ENCODE measurements at regions not wholly inside any gene's neighbourhood (a gene's known extent, or its start where the extent isn't known, plus 50 kb on each side); places are given as distances from the start of the nearest gene placed in this dataset.

- Histone ChIP-seq H4K20me1 (ENCODE audit: insufficient read depth, low read length) (no peaks in the 10 kb centered on the region; the same call in 1 of the 2 replicates), H3K9ac (ENCODE audit: low read length) (no peak overlapping the region), H3K4me1 (ENCODE audit: low read length) (no peaks in the 10 kb centered on the region), H3K27ac (ENCODE audit: low read length) (no peak overlapping the region), H3K27me3 (ENCODE audit: low read depth, low read length) (peaks cover 19% of the 10 kb centered on the region), H3K79me2 (ENCODE audit: low read length) (no peaks in the 10 kb centered on the region), H3K4me2 (ENCODE audit: low read length) (no peak overlapping the region), H3K4me3 (ENCODE audit: low read length) (no peak overlapping the region), H2AFZ (ENCODE audit: low read depth, low read length) (no peak overlapping the region), H3K36me3 (replicated peaks; ENCODE audit: low read depth, low read length) (no peaks in the 10 kb centered on the region), H3K9me3 (ENCODE audit: insufficient read depth, low read length) (no peaks in the 10 kb centered on the region)
- TF ChIP-seq EZH2phosphoT487 (IDR thresholded peaks at IDR 0.05; ENCODE audit: low read depth) = no peak
- no peak for TF ChIP-seq CTCF (IDR thresholded peaks at IDR 0.05; ENCODE audit: low read depth, low read length)
These were observed 166.5 kb downstream of the PHETA1 start for GRCh38 chr12:111202237-111202915.

- Histone ChIP-seq H3K4me2 (ENCODE audit: low read length) (no peak overlapping the region), H3K9me3 (ENCODE audit: insufficient read depth, low read length) (no peaks in the 10 kb centered on the region), H4K20me1 (ENCODE audit: insufficient read depth, low read length) (no peaks in the 10 kb centered on the region; the same call in 1 of the 2 replicates), H3K79me2 (ENCODE audit: low read length) (no peaks in the 10 kb centered on the region), H3K9ac (ENCODE audit: low read length) (no peak overlapping the region), H3K36me3 (replicated peaks; ENCODE audit: low read depth, low read length) (no peaks in the 10 kb centered on the region), H2AFZ (ENCODE audit: low read depth, low read length) (no peak overlapping the region), H3K27me3 (ENCODE audit: low read depth, low read length) (peaks cover 16% of the 10 kb centered on the region), H3K4me3 (ENCODE audit: low read length) (no peak overlapping the region), H3K4me1 (ENCODE audit: low read length) (no peaks in the 10 kb centered on the region), H3K27ac (ENCODE audit: low read length) (no peak overlapping the region)
- no peak for TF ChIP-seq EZH2phosphoT487 (IDR thresholded peaks at IDR 0.05; ENCODE audit: low read depth)
- TF ChIP-seq CTCF (IDR thresholded peaks at IDR 0.05; ENCODE audit: low read depth, low read length) = no peak
These were observed 167.2 kb downstream of the PHETA1 start for GRCh38 chr12:111201495-111202236.

- Histone ChIP-seq H3K9me3 (ENCODE audit: insufficient read depth, low read length) (no peaks in the 10 kb centered on the region), H3K4me2 (ENCODE audit: low read length) (no peak overlapping the region), H3K4me1 (ENCODE audit: low read length) (no peaks in the 10 kb centered on the region), H3K36me3 (replicated peaks; ENCODE audit: low read depth, low read length) (no peaks in the 10 kb centered on the region), H3K4me3 (ENCODE audit: low read length) (no peak overlapping the region), H2AFZ (ENCODE audit: low read depth, low read length) (no peak overlapping the region), H3K79me2 (ENCODE audit: low read length) (no peaks in the 10 kb centered on the region), H3K27me3 (ENCODE audit: low read depth, low read length) (peaks cover 20% of the 10 kb centered on the region), H3K9ac (ENCODE audit: low read length) (no peak overlapping the region), H4K20me1 (ENCODE audit: insufficient read depth, low read length) (no peaks in the 10 kb centered on the region; the same call in 1 of the 2 replicates), H3K27ac (ENCODE audit: low read length) (no peak overlapping the region)
- TF ChIP-seq CTCF (IDR thresholded peaks at IDR 0.05; ENCODE audit: low read depth, low read length) = no peak
- TF ChIP-seq EZH2phosphoT487 (IDR thresholded peaks at IDR 0.05; ENCODE audit: low read depth) = no peak
These were observed 167.9 kb downstream of the PHETA1 start for GRCh38 chr12:111201036-111201435.

- Histone ChIP-seq H3K4me1 (ENCODE audit: low read length) (no peaks in the 10 kb centered on the region), H3K4me3 (ENCODE audit: low read length) (no peak overlapping the region), H3K9ac (ENCODE audit: low read length) (no peak overlapping the region), H3K79me2 (ENCODE audit: low read length) (no peaks in the 10 kb centered on the region), H3K4me2 (ENCODE audit: low read length) (no peak overlapping the region), H3K27ac (ENCODE audit: low read length) (no peak overlapping the region), H2AFZ (ENCODE audit: low read depth, low read length) (no peak overlapping the region), H3K36me3 (replicated peaks; ENCODE audit: low read depth, low read length) (no peaks in the 10 kb centered on the region), H3K9me3 (ENCODE audit: insufficient read depth, low read length) (no peaks in the 10 kb centered on the region), H4K20me1 (ENCODE audit: insufficient read depth, low read length) (no peaks in the 10 kb centered on the region), H3K27me3 (ENCODE audit: low read depth, low read length) (peaks cover 37% of the 10 kb centered on the region)
- no peak for TF ChIP-seq EZH2phosphoT487 (IDR thresholded peaks at IDR 0.05; ENCODE audit: low read depth)
- TF ChIP-seq CTCF (IDR thresholded peaks at IDR 0.05; ENCODE audit: low read depth, low read length) = no peak
These were observed 171.4 kb downstream of the PHETA1 start for GRCh38 chr12:111197376-111197944.

Data from OCI-LY3 (cell line).